ENCODE measurements at regions not wholly inside any gene's neighbourhood (a gene's known extent, or its start where the extent isn't known, plus 50 kb on each side); places are given as distances from the start of the nearest gene placed in this dataset.

- no peak for DNase-seq
These were observed 222.0 kb upstream of the CDH13 start for GRCh38 chr16:82404586-82405315.

DNA sequence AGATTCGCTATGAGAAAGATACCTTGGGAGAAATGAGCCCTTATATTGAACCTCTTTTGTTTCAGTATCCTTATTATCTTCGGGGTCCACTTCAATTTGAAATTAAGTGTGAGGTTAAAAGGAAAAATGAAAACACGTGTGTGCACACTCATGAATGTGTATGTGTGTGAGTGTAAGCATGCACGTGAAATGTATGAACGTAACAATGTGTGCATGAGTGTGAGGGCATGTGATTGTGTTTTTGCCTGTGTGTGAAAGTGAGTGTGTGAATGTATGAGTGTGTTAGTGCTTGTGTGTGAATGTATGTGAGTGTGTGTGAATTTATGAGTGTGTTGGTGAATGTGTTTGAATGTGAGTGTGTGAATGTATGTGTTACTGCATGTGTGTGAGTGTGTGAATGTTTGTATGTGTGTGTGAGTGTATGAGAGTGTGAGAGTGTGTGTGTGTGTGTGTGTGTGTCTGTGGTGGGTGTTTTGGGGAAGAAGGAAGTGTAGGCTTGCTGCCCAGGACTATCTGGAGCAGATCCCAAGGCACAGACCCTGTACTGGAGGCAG, 224.0 kb upstream of the CDH13 start:
- DNase-seq: no peak

DNA sequence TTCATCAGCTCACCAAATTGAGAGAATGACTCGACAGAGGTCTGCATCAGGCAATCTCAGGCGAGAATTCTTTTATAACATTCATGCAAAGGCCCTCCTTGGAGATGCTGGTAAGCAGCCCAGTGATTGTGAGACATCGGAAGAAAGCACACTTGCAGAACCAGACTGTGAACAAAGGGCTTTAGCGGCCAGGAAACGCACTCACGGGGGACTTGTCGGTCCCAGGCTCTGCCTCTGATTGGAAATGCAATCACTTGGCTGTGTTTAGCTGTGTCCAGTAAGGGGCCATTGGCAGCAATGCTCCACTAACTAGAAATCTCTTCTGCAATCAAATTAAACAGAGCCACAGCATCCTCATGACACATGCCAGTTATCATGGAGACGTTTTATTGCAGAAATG, 226.7 kb upstream of the CDH13 start:
- DNase-seq: no peak

- DNase-seq: no peak
These were observed 226.5 kb upstream of the MPHOSPH6 start for GRCh38 chr16:82396509-82396908.

DNA sequence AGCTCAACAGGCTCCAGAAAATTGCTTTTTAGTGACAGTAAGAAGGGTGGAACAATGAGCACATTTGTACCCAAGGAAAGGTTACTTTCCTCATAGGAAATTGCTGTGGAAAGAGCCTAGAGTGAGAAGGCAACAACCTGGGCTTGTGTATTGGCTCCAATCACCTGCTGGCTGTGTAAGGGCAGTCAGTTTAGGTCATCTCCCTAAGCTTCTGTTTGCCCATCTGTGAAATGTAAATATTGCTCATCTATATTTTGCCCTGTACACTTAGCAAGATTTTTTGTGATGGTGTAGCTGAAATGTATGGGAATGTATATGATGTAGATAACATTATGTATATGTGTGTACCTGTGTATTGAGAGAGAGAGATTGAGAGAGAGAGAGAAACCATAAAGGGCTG, 225.2 kb upstream of the MPHOSPH6 start:
- no peak for DNase-seq

- DNase-seq: no peak
These were observed 221.7 kb upstream of the MPHOSPH6 start for GRCh38 chr16:82391690-82392089.

DNA sequence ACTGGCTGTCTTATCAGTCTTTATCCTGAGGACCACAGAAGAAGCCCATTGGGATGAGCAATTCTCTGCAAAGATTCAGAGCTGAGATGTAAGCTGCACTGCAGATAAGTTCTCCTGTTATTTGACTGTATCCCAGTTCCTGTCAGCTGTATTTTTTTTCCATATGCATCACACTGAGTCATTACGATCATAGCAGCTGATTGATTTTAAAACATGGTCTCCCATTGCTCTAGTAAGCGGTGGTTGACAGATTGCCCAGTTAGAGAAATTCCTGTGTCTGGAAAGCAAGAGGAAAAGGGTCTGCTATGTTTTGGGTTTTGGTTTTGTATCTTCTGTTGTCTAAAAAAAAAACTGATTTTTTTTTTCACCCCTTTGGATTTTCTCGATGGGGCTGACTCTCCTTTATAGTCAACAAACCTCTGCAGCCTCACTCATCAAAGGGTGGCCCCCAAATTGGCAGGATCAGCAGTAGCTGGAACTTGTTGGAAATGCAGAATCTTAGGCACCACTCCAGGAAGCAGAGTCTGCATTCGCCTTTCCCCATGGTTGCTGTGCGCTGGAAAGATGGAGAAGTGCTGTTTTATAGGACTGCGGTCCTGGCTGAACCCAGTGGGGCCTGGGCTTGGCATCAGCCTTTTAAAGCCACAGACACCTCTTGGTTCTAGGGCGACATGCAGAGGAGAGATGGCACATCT, 220.1 kb upstream of the MPHOSPH6 start:
- peak; percentile 36 for DNase-seq

GRCh38 chr16:82386761-82387160, 216.7 kb upstream of the MPHOSPH6 start:
- DNase-seq: no peak

DNA sequence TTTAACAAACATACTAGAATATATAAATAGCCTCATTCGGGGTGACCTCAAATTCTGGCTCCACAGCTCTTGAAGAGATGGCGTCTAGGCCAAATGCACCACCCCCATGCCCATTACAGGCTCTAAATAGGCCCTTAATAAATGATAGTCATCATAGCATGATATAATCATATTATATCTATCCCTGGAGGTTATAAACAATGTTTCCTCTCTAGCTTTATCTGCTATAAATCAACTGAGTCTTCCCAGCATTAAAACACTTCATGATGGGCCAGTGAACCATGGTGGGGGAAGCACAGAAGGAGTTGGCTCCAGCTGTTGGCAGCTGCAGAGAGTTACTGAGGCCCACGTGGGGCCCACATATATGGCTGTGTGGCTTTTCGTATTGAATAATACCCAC, 214.9 kb upstream of the MPHOSPH6 start:
- no peak for DNase-seq

- DNase-seq: no peak
These were observed 214.0 kb upstream of the MPHOSPH6 start for GRCh38 chr16:82384017-82384416.

GRCh38 chr16:82382521-82382920, 212.5 kb upstream of the MPHOSPH6 start:
- no peak for DNase-seq

- DNase-seq: no peak
These were observed 209.5 kb upstream of the MPHOSPH6 start for GRCh38 chr16:82379551-82379950.

DNA sequence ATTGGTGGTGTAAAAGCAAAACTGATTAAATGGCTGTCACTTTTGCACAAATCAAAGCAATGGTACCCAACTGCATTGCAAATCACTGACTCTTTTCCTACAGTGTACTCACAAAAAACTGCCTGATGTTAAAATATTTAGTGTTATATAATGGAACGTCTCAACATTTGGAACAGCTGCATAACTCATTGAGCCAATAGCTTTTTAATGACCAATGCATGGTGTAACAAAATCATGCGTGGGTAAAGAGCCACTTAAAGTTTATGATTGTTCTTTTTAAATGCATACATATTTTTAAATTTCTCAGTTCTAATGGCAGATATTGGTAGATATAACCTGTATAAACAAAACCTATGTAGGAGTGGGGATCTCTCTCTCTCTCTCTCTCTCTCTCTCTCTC, 204.0 kb upstream of the MPHOSPH6 start:
- DNase-seq: no peak

DNA sequence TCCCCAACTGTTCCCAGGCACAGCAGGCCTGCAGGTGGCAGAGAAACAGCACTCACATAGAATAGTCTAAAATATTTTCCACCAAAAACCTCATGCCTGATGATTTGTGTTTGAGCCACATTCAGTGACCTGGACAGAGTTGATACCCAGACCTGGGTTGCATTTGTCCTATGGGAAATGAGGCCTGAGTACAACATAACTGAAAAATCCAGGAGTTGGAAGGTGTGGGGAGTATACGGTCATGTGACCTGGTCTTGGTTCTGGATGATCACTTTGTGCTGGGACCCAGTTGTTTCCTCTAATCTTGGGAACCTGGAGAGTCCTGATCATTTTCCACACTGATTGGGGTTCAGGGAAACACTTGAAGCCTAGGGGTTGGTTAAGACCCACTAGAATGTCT, 200.3 kb upstream of the MPHOSPH6 start:
- no peak for DNase-seq

- DNase-seq: peak; percentile 38
These were observed 198.0 kb upstream of the MPHOSPH6 start for GRCh38 chr16:82368041-82368440.

DNA sequence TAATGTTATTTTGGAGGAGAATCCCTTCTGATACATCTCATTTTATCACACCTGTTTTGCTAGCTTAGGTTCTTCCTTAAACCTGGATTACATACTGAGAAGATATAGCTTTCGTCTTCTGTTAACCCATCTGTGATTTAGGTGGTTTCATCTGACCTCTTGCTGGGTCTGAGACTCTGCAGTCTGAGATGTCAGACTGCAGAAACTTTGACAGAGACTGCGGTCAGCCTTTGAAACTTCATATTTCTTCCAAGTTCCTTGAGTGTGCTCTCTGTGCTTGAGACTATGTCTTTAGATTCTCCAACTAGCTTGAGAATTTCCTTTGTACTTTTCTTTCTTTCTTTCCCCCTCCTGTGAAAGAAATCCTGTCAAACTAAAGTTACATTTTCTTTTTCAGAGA, 196.4 kb upstream of the MPHOSPH6 start:
- no peak for DNase-seq

DNA sequence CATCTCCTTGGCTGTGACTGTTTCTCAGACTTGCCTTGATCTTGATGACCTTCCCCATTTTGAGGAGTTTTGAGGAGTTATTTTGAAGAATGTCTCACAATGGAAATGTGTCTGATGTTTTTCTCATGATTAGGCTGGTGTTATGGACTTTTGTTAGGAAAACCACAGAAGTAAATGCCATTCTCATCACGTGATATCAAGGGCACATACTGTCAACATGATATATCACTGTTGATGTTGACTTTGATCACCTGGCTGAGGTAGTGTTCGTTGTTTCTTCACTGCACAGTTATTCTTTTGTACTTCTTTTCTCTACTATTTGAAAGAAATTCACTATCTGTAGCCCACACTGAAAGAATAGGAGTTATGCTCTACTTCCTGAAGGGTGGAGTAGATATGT, 194.7 kb upstream of the MPHOSPH6 start:
- no peak for DNase-seq

DNA sequence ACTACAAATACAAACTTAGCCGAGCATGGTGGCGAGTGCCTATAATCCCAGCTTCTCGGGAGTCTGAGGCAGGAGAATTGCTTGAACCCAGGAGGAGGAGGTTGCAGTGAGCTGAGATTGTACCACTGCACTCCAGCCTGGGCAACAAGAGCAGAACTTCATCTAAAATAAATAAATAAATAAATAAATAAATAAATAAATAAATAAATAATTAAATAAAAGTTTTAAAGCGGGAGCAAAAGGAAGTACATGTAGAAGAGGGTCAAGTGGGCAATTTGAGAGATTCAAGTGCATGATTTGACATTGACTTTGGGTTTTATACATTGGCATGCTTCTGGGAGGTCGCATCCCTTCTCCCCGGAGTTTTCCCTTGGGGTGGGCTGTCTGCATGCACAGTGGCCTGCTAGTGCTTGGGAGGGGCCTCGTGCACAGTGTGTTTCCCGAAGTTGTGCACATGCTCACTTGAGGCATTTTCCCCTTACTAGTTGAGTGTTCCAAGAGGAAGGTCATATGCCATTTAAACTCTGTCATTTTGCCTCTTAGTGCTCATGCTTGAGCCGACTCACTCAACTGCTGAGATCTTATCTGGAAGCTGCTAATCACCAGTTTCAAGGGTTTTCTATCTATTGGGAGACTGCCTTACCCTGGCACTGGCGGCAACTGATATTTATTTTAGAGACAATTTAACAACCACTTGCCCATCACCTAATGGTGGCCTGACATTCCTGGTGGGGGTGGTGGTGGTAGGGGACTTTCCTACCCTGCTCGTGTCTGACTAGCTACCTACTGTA, 193.2 kb upstream of the MPHOSPH6 start:
- DNase-seq: no peak

GRCh38 chr16:82361885-82362284, 191.9 kb upstream of the MPHOSPH6 start:
- no peak for DNase-seq

DNA sequence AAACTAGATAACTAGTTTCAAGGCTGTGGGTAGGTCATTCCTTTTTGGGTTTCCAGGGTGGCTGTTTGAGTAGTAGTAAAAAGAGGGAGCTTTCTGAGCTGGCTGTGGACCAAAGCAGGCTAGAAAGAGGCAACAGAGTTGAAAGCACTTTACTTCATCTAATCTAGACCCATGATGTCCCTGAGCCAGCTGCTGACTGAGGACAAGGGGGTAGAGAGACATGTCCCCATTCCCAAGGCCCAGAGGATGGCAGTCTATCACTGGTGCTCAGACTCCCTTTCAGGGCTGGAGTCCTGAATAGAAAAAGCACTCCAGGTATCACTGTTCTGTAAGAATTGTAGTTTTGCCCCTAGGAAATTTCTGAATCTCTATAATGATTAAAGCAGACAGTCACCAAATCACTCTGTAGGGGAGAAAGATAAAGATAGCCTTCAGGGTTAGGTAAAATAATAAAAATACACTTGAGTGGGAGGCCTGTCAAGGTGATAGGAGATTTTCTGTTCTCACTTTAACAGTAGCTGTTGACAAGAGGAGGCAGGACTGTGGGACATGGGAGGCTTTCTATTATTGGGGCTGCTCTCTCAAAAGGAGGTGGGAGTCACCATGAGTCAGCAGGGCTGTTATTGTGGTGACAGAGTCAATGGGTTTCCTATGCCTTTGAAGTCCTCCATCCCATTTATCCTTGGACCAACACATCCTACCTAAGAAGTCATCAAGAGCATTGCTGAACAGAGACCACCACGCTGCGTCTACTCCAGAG, 190.2 kb upstream of the MPHOSPH6 start:
- no peak for DNase-seq

- no peak for DNase-seq
These were observed 188.7 kb upstream of the MPHOSPH6 start for GRCh38 chr16:82358606-82359221.

DNA sequence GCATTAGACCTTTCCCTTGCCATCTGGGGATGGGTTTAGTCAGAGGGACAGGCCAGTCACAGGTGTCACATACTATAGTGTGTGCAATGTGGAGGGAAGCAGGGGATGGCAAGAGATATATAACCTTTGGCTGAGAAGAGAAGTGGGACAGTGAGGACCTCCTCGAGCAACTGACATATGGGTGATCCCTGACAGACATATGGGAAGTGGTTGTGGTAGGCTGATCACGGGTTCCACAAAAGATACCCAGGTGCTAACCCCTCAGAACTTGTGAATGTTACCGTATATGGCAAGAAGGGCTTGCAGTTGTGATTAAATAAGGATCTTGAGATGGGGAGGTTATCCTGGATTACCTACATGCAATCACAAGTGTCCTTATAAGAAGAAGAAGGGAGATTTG, 188.1 kb upstream of the MPHOSPH6 start:
- DNase-seq: no peak

Data from left hindlimb (tissue), 1 donor.